ENCODE measurements at regions not wholly inside any gene's neighbourhood (a gene's known extent, or its start where the extent isn't known, plus 50 kb on each side); places are given as distances from the start of the nearest gene placed in this dataset.

DNA sequence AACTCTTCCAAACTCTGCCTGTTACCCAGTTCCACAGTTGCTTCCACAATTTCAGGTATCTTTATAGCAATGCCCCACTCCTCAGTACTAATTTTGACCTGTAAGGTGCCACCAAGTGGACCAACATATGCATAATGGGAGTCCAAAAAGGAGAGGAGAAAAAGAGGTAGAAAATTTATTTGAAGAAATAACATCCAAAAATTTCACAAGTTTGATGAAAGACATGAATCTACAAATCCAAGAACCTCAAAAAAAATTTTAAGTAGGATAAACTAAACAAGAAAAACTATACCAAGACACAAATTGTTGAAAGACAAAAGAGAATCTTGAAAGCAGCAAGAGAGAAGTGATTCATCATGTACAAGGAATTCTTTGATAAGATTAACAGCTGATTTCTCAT is 79.8 kb downstream of the BARX1 start:
- DNase-seq: no peak

DNA sequence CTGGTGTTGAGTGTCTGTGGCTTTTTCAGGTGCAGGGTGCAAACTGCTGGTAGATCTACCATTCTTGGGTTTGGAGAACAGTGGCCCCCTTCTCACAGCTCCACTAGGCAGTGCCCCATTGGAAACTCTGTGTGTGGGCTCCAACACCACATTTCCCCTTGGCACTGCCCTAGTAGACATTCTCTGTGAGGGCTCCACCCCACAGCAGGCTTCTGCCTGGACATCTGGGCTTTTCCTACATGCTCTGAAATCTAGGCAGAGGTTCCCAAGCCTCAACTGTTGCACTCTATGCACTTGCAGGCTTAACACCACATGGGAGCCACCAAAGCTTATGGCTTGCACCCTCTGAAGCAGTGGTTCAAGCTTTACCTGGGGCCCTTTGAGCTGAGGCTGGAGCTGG is 80.9 kb downstream of the BARX1 start:
- DNase-seq: no peak

DNA sequence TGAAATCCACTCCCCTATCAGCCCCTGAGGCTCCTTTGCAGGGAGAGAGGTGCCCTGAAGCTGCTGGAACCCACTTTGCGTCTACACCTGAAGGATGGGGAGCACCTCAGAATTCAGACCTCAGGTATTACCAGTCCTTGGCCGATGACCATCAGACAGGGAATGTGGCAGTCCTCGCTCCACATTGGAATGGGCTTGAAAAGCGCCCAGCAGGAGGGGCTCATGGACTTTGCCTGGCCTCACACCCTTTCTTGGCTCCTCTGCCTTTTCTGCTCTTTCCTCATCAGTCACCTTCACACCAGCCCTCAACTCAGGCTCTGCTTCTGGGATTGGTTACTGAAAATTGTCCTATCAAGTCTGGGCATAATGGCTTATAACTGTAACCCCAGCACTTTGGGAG is 83.9 kb downstream of the BARX1 start:
- DNase-seq: no peak

DNA sequence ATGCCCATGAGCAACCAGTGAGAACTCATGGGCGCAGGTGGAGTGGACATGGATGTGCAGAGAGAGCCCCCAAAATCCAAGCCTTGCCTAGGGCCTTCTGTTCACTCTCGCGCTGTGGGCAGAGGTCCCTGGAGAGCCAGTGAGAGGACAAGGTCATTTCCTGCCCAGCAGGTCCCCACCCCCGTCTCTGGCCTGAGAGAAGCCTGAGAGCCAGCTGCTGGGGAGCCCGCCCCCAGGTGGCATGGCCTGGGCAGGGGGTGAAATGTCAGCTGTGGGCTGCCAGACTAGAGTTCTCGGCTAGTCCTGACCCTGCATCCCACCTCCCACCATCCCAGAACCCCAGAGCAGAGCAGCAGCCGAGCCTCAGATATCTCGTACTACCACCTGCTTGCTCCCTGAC is 85.3 kb downstream of the BARX1 start:
- DNase-seq: no peak

DNA sequence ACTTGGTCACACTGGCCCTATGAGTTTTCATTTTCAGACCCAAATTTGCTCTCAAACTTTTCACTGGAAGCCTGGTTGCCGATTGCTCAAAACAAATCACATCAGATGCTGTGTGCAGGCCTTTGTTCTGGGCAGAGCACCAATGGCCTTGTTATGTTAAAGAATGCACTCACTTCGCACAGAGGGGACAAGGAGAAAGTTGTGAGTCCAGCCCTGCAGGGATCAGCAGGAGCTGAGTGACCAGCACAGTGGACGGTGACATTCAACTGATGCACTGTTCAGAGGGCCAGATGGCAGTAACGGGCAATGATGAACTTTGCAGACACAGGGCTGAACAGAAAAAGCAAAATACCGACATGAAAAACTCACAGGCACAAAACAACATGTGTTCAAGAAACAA is 86.1 kb downstream of the BARX1 start:
- DNase-seq: no peak

DNA sequence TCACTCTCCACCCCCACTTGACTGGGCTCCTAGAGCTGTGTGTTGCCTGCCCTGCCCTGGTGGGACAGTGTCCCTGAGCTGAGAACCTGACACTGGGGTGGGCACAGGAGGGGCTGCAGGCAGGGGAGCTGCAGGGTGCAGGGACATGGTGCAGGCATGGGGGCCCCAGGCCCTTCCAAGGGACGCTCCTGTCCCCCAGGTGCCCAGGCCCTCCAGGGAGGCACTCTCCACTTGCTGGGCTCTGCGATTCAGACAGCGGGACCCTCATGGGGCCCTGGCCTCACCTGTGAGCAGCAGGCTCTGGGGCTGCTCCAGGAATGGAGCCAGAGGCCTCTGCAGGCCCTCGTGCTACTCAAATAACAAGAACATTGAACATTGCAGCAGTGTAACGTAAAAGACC is 89.4 kb downstream of the BARX1 start:
- no peak for DNase-seq

DNA sequence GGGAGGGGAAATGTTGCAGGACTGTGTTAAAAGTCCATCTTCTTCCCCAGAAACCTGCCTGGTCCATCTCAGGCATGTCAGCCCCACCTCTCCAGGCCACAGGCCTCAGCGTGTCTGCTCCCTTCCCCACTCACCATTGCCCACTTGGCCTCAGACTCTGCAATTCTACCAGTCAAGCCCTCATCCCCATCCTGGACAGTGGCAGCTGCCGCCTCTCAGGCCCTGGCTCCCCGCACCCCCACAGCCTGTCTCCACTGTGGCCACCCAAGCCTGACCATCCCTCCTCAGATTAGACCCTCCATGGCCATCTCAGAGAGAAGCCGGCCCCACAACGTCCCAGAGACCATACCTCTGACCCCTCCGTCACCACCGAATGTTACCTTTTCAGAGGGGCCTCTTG is 89.9 kb downstream of the BARX1 start:
- DNase-seq: no peak

DNA sequence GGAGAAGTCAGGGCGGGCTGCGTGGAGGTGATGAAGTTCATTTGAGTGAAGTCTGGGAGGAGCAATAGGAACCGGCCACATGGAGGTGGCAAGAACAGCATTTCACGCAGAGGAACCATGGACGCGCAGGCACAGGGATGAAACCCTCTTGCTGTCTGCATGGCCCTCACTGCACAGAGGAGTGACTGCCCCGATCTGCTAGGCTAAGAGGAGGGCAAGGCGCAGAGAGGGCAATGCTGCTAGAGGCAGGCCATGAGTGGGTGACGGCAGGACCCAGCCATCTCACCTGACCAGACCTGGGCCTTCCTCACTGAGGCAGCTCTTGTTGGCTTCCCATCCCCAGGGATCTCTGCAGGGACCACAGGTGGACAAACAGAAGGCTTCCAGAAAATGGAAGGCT is 90.3 kb downstream of the BARX1 start:
- DNase-seq: no peak

DNA sequence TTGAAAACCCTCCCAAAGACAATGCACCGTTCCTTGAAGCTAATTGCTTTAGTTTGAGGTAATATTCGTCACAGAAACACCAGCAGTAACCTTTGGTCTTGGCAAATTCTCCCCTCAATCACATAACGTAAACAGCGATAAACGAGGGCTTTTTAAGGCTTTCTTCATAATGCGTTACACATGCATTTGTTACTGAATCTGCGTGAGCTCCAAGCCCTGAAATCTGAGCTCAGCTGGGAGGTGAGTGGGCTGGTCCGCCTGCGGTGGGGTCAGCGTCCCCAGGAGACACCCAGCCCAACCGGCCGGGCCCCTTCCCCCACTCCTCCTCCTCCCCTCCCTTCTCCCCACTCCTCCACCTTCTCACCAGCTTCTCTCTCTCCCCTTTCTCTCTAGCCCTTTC is 91.1 kb downstream of the BARX1 start:
- no peak for DNase-seq

DNA sequence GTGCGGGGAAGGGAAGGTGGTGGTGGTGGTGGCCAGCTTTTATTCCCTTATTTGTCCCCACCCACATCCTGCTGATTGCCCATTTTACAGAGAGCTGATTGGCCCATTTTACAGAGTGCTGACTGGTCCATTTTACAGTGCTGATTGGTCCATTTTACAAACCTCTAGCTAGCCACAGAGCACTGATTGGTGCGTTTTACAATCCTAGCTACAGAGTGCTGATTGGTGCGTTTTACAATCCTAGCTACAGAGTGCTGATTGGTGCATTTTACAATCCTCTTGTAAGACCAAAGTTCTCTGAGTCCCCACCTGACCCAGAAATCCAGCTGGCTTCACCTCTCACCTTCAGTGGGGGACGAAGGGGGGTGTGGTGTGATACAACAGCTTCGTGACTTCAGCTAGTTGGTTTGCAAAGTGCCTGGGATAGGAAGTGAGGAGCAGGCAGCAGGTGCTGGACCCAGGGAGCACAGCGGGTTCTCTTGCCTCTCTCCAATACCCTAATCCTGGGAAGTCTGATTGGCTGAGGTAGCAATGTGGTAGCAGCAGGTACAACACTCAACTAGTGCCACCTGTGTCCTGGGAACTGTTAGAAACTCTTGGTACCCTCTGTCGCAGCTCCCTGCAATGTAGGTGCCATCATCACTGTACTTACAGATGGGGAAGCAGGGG is 92.1 kb downstream of the BARX1 start:
- DNase-seq: no peak

DNA sequence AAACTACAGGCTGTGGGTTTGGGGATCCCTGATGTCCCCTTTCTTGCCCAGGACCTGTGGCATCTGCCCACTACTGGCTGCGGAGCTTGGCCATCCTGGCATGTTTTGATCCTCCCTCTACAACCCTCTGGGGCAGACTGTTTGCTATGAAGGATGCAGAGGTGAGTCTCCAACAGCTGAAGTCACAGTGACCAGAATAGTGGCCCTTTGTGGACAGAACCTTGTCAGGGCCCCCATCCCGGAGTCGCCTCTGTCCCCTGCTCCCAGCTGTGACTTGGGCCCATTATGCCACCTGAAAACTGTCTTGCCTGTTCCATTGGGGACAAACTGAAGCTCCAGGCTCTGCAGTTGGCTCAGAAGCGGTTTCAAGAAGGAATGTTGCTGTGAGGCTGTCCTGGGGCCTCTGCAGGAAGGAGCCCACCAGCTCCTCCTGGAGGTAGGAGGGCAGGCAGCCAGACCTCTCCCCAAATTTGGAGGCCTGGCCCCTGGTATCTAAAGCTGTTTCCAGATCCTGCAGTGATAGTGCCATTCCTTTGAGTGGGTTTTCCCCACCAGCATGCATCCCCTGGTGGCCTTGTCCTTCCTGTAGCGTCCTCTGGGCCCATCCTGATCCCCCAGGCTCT is 93.3 kb downstream of the BARX1 start:
- DNase-seq: no peak

DNA sequence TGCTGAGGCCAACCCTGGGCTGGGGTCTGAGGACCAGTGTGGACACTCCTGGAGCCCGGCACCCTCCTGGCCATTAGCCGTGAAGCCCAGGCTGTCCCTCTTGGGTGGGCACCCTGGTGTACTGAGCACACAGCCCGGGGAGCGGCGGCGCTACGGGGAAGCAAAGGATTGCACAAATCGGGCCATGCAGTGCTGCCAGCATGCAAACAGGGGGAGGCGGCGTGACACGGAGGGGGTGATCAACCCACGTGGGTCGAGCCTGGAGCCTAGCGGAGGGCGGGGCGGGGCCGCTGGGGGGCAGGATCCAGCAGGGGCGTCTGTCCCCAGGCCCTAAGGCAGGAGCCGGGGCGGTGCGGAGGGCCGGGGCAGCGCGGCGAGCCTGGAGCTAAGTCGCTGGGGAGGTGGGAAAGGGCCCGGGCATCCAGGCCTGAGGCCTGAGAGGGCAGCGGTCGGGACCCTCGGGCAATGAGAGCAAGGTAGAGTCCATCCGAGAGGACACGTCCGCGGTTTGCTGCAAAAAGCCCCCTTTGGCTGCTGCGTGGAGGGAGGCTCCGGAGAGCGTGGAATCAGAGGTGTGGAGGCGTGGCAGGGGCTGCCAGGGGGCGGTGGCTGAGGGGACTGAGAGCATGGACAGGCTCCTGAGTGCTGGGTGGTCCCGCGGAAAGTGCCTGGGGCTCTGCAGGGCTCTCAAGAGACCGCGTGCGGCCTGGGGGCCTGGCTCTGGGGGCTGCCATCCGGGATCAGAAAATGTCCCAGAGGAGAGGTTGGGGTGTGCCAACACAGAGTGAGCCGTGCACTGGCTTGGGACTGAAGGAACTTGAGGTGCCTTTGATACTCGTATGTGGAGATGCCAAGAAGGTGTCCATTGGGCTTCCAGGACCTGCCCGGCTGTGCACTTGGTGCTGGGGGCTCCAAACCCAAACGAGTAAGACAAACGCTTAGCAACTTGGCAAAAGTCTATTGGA is 94.2 kb downstream of the BARX1 start:
- no peak for DNase-seq

DNA sequence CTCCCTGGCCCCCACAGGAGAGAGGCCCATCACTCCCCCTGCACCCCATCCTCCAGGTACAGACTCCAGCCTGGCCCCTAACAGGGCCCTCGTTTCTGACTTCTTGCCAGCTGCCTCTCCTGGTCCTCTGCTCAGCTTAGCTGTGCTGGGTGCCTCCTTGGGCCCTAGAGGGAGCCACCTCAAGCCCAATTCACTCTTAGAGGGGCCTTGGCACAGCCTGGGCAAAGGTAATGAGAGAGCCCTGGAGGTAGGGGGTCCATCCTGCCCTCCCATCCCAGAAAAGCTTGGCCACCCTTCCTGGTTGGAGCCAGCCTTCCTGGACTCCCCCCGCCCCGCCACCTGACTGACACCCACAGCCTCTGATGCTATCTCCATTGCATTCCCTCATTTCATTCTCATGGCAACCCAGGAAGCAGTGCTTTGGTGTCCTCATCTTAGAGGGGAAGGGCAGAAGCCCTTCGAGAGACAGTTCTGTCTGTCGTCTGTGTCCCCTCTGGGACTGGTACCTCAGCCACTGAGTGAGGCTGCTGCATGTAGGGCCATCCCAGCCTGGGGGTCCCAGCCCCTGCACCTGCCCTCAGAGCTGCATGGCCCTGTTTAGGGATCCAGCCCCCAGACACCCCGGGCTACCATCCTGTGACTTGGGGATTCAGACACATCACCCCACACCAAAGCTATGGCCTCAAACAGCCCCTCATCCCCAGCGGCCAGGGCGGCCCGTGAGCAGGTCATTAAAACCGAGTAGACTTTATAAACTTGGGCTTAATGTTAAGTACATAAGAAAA is 95.5 kb downstream of the BARX1 start:
- DNase-seq: no peak

DNA sequence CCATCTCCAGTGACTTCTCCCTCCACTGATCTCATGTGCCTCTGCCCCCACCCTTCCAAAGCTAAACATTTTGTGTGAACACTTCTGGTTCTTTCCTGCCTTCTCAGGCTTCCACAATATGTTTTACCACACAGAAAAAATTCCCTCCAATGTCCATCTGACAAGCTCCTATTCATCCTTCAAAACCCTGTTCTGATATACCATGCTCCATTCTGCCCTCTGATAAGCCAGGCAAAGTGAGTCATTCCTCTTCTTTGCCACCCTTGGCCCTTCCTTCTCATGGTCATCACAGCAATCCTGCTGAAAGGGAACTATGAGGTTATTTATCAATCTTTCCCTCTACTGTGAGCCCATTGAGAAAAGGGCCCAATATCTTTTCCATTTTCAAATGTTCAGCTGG is 97.6 kb downstream of the BARX1 start:
- DNase-seq: no peak

DNA sequence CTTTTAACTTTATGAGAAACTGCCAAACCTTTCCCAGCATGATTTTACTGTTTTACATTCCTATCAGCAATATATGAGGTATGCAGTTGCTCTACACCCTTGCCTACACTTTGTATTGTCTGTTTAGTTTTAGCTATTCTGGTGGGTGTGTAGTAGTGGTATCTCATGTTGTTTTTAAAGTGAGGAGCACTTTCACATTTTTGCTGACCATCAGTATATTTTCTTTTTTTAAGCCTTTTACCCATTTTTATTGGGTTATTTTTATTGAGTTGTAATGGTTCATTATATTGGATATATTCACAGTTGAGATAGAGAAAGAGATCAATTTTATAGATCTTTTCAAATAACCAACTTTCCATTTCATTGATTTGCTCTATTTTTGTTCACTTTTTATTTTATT is 102.4 kb downstream of the BARX1 start:
- no peak for DNase-seq

DNA sequence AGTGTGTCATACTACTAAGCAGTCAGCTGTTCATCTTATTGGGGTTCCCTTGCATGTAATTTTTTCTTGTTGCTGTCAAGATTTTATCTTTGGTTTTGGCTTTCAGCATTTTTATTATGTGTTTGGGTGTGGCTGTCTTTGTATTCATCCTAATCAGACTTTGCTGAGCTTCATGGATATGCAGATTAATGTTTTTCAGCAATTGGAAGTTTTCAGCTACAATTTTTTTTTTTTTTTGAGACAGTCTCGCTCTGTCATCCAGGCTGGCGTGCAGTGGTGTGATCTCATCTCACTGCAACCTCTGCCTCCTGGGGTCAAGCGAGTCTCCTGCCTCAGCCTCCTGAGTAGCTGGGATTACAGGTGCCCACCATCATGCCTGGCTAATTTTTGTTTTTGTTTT is 108.8 kb downstream of the BARX1 start:
- DNase-seq: no peak

DNA sequence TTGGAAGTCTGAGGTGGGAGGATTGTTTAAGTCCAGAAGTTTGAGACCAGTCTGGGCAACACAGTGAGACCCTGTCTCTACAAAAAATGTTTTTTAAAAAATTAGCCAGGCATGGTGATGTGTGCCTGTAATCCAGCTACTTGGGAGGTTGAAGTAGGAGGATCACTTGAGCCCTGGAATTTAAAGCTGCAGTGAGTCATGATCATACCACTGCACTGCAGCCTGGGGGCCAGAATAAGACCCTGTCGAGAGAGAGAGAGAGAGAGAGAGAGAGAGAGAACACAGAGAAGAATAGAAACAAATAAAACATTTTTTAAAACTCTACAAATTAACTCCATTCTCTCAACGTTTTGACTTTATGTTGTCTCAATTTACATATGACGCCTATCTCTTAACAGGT is 111.8 kb downstream of the BARX1 start:
- DNase-seq: no peak

DNA sequence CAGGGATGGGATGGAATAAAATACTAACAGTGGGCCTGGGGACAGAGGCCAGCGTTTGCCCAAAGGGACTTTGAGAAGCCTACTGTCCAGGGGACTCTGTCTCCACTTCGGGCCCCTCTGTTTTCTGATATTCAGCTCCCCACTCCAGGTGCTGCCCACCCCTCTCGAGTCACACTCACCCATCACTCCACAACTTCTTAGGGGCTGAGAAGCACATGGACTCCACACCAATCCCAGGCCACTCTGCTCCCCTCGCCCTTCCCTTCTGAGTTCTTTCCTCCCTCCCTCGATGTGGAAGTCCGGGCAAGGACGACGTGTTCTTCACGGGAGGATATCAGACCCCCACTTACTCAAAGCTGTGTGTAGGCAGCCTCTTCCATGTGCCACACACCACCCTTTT is 124.5 kb downstream of the BARX1 start:
- DNase-seq: no peak

DNA sequence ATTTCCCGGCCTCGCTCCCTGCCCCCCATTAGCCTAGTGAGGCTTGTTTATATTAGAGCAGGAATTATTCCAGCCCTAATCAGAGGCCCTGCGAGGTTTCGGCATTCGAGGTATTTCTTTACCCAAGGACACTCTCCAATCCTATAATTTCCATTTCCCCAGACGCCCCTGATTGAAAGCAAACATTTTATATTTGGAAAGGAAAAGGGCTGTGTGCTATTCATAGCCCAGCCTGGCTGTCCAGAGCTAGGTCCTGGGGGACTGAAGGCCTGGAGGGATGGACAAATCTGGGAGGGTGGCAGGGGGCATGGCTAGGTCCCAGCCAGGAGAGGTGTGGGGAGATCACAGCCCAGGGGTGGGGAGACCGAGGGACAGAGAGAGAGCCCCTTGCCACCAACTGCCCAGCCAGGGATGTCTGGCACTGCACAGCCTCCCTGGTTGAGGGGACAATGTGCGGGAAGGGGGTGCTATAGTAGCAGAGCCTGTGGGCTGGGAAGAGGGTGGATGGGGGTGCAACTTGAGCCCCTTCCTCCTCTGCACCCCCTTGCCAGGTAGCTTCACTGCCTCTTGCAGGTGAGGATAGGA is 125.1 kb downstream of the BARX1 start:
- DNase-seq: no peak

DNA sequence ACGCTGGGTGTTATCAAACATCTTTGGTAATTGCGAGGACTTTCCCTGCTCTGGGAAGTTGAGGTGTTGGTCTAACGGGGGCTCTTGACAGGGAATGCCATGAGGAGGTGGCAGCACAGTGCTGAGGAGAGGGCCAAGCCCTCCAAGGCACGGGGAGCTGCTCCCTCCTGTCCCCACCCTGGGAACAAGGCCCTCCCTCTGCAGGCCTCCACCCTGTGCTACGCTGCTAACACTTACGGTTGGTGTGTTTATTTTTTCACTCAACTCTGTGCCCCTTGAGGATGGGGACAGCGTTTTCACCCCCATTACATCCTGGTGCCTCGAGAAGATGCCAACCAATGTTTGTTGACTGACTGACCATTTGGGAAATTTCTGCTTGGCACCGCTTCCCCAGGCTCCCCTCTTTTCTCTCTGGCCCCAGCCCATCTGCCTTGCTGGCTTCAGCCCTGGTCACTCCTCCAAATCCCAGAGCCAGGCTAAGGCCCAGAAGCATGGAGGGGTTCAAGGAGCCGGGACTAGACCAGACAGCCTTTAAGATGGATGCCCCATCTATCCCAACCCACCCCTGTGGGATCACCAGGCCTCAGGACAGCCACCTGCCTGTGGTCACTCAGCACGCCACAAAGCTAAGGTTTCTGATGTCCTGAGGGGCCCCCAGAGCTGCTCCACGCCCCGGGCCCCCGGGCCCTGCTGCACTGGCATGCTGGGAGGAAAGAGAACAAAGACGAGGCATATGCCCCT is 125.7 kb downstream of the BARX1 start:
- DNase-seq: no peak

DNA sequence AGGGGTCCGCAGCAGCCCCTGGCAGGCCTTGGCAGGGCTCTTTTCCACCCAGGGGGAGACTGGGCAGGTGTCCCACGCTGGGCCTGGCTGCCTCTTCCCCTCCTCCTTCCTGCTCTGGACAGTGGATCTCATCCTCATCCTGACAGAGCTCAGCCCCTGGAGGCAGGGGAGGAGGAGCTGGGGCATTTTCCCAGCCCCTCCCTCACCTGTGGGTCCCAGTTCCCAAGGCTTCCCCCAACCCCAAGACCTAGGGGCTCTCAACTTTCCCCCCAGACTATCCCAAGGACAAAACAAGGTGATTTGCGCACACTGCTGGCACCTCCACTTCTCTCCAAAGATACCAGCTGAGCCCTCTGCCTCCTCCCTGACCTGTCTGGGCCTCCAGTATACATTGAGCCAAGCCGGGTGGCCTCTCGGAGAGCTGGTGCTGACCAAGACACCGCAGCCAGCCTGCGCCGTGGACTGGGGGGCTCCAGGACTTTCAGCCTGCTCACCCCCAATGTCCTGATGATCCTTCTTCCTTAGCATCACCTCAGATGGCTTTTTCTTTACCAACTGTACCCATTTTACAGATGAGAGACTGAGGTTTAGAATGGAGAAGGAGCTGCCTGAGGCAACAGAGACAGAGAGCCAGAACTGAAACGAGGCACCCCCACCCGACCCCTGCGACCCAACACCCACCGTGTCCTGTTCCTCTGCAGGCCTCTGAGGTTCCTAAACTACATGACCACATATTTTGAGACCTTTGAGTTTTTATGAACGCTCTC is 126.6 kb downstream of the BARX1 start:
- DNase-seq: no peak

Data from CD4-positive, alpha-beta T cell treated with Interleukin-17A for 1 hour (primary cell).